Sigmoid colon (tissue), 4 donors: ENCODE measurements at regions not wholly inside any gene's neighbourhood (a gene's known extent, or its start where the extent isn't known, plus 50 kb on each side); places are given as distances from the start of the nearest gene placed in this dataset.

Experiments
- POLR2A ChIP-seq, 2 donors: fragments of 450-650 bp; IDR thresholded peaks; one replicate each; pipeline ENCODE4 v1.6.1; 2016; ENCODE audit warnings: antibody characterized with exemption in 2 of 2, mild to moderate bottlenecking in 2 of 2, moderate library complexity in 2 of 2
- POLR2AphosphoS5 ChIP-seq, 4 donors: sonication (generic); formaldehyde crosslinking; IDR thresholded peaks; one replicate each; pipeline ENCODE4 v1.6.1; 2017; ENCODE audit warnings: antibody characterized with exemption in 4 of 4
- TF ChIP-seq, protein P1 (sequence below), 4 experiments: fragments of 450-650 bp in 3 of 4; fragments of 200-600 bp in 1 of 4; IDR thresholded peaks; one replicate each; pipeline ENCODE4 v1.5.1; 2016 to 2019; ENCODE audit warnings: antibody characterized with exemption in 4 of 4, mild to moderate bottlenecking in 3 of 4, moderate library complexity in 2 of 4

GRCh38 chrY:17233435-17234109 is 646.4 kb downstream of the CDY2B start:
- TF ChIP-seq, protein P1, sequence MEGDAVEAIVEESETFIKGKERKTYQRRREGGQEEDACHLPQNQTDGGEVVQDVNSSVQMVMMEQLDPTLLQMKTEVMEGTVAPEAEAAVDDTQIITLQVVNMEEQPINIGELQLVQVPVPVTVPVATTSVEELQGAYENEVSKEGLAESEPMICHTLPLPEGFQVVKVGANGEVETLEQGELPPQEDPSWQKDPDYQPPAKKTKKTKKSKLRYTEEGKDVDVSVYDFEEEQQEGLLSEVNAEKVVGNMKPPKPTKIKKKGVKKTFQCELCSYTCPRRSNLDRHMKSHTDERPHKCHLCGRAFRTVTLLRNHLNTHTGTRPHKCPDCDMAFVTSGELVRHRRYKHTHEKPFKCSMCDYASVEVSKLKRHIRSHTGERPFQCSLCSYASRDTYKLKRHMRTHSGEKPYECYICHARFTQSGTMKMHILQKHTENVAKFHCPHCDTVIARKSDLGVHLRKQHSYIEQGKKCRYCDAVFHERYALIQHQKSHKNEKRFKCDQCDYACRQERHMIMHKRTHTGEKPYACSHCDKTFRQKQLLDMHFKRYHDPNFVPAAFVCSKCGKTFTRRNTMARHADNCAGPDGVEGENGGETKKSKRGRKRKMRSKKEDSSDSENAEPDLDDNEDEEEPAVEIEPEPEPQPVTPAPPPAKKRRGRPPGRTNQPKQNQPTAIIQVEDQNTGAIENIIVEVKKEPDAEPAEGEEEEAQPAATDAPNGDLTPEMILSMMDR (IDR thresholded peaks at IDR 0.05) = no peak
- no peak for TF ChIP-seq POLR2AphosphoS5 (IDR thresholded peaks at IDR 0.05)
- no peak for TF ChIP-seq POLR2A (IDR thresholded peaks at IDR 0.05)
